ENCODE measurements at regions not wholly inside any gene's neighbourhood (a gene's known extent, or its start where the extent isn't known, plus 50 kb on each side); places are given as distances from the start of the nearest gene placed in this dataset.

- H2AFZ ChIP-seq (ENCODE audit: low read depth, low read length), result no peak overlapping the region
- H3K4me3 ChIP-seq (ENCODE audit: low read length), result no peak overlapping the region
- H3K9ac ChIP-seq (ENCODE audit: low read length), result no peak overlapping the region
- H4K20me1 ChIP-seq (ENCODE audit: insufficient read depth), result no peaks in the 10 kb centered on the region
- no peaks in the 10 kb centered on the region for H3K9me2 ChIP-seq (ENCODE audit: insufficient read depth, low read length)
- no peaks in the 10 kb centered on the region for H3K79me2 ChIP-seq (replicated peaks; ENCODE audit: insufficient read depth, low read length)
- no peak overlapping the region for H3K27ac ChIP-seq (ENCODE audit: low read length)
- no peaks in the 10 kb centered on the region for H3K27me3 ChIP-seq (ENCODE audit: insufficient read depth, low read depth, low read length)
- H3K4me2 ChIP-seq (ENCODE audit: low read length), result no peak overlapping the region
- TF ChIP-seq REST (IDR thresholded peaks at IDR 0.05; ENCODE audit: borderline replicate concordance) (no peak), CTCF (IDR thresholded peaks at IDR 0.05; ENCODE audit: poor library complexity, severe bottlenecking) (no peak)
- peaks cover 3% of the 10 kb centered on the region for H3F3A ChIP-seq (ENCODE audit: insufficient read depth, low read length, poor library complexity, severe bottlenecking)
- peaks cover 8% of the 10 kb centered on the region for H3K9me3 ChIP-seq (ENCODE audit: low read length)
- no peaks in the 10 kb centered on the region for H3K36me3 ChIP-seq (ENCODE audit: insufficient read depth, low read length)
These were observed 434.2 kb upstream of the MKI67 start for GRCh38 chr10:128560406-128560805.

GRCh38 chr10:128560993-128561392, 434.8 kb upstream of the MKI67 start:
- H2AFZ ChIP-seq (ENCODE audit: low read depth, low read length), result no peak overlapping the region
- no peaks in the 10 kb centered on the region for H4K20me1 ChIP-seq (ENCODE audit: insufficient read depth)
- H3K9me2 ChIP-seq (ENCODE audit: insufficient read depth, low read length), result no peaks in the 10 kb centered on the region
- peaks cover 8% of the 10 kb centered on the region for H3K9me3 ChIP-seq (ENCODE audit: low read length)
- no peak for TF ChIP-seq POLR2AphosphoS5 (IDR thresholded peaks at IDR 0.05)
- TF ChIP-seq EP300 (conservative IDR thresholded peaks at IDR 0.05; ENCODE audit: poor library complexity, severe bottlenecking), result no peak
- TF ChIP-seq SMC3 (conservative IDR thresholded peaks at IDR 0.05; ENCODE audit: poor library complexity), result no peak
- no peak for TF ChIP-seq MXI1 (conservative IDR thresholded peaks at IDR 0.05; ENCODE audit: poor library complexity, severe bottlenecking)
- TF ChIP-seq RAD21 (conservative IDR thresholded peaks at IDR 0.05), result no peak
- no peak for TF ChIP-seq TAF1 (IDR thresholded peaks at IDR 0.05; ENCODE audit: low read depth)
- no peak for TF ChIP-seq EZH2 (IDR thresholded peaks at IDR 0.05; ENCODE audit: borderline replicate concordance, insufficient read depth, low read length, poor library complexity, severe bottlenecking)
- no peak for TF ChIP-seq CTCF (IDR thresholded peaks at IDR 0.05; ENCODE audit: poor library complexity, severe bottlenecking)
- no peak for TF ChIP-seq REST (IDR thresholded peaks at IDR 0.05; ENCODE audit: borderline replicate concordance)
- peaks cover 3% of the 10 kb centered on the region for H3F3A ChIP-seq (ENCODE audit: insufficient read depth, low read length, poor library complexity, severe bottlenecking)
- H3K27ac ChIP-seq (ENCODE audit: low read length), result no peak overlapping the region
- H3K9ac ChIP-seq (ENCODE audit: low read length), result no peak overlapping the region
- no peaks in the 10 kb centered on the region for H3K79me2 ChIP-seq (replicated peaks; ENCODE audit: insufficient read depth, low read length)
- H3K4me3 ChIP-seq (ENCODE audit: low read length), result no peak overlapping the region
- no peaks in the 10 kb centered on the region for H3K36me3 ChIP-seq (ENCODE audit: insufficient read depth, low read length)
- no peak overlapping the region for H3K4me2 ChIP-seq (ENCODE audit: low read length)
- no peaks in the 10 kb centered on the region for H3K27me3 ChIP-seq (ENCODE audit: insufficient read depth, low read depth, low read length)
